ENCODE measurements at regions not wholly inside any gene's neighbourhood (a gene's known extent, or its start where the extent isn't known, plus 50 kb on each side); places are given as distances from the start of the nearest gene placed in this dataset.

DNA sequence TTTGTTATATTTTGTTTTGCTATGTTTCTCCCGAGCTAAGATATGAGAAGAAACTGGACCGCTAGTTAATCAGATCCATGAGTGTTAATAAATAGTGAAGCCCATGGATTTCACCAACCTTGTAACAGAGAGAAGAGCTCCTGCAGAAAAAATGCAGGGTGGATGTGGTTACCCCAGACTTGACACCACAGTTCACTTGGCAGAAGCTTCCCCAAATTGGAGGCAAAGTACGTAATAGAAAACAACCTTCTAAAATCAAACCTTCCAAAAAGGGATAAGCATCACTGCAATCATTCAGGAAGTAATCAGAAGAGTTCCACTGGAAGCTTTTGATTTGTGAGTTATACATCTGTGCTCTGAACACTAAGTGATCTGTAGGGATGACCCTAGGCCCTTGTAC, 267.5 kb downstream of the ACTL7B start:
- TF ChIP-seq, protein P1, sequence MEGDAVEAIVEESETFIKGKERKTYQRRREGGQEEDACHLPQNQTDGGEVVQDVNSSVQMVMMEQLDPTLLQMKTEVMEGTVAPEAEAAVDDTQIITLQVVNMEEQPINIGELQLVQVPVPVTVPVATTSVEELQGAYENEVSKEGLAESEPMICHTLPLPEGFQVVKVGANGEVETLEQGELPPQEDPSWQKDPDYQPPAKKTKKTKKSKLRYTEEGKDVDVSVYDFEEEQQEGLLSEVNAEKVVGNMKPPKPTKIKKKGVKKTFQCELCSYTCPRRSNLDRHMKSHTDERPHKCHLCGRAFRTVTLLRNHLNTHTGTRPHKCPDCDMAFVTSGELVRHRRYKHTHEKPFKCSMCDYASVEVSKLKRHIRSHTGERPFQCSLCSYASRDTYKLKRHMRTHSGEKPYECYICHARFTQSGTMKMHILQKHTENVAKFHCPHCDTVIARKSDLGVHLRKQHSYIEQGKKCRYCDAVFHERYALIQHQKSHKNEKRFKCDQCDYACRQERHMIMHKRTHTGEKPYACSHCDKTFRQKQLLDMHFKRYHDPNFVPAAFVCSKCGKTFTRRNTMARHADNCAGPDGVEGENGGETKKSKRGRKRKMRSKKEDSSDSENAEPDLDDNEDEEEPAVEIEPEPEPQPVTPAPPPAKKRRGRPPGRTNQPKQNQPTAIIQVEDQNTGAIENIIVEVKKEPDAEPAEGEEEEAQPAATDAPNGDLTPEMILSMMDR (IDR thresholded peaks at IDR 0.05) = no peak
- TF ChIP-seq POLR2A (IDR thresholded peaks at IDR 0.05) (no peak), POLR2AphosphoS5 (IDR thresholded peaks at IDR 0.05) (no peak), EP300 (IDR thresholded peaks at IDR 0.05) (no peak)
